WI38 (cell line): ENCODE measurements at regions not wholly inside any gene's neighbourhood (a gene's known extent, or its start where the extent isn't known, plus 50 kb on each side); places are given as distances from the start of the nearest gene placed in this dataset.

ENCODE experiments used
- H3K4me3 ChIP-seq: 2 replicates; pipeline ENCODE4 v1.5.1; 2011; ENCODE audit warnings: low read depth, mild to moderate bottlenecking, control low read depth, low read length
- TF ChIP-seq, protein P1 (sequence below): IDR thresholded peaks from 2 replicates; pipeline ENCODE4 v1.5.1; 2012; ENCODE audit warnings: low read depth, mild to moderate bottlenecking, control low read depth, low read length

DNA sequence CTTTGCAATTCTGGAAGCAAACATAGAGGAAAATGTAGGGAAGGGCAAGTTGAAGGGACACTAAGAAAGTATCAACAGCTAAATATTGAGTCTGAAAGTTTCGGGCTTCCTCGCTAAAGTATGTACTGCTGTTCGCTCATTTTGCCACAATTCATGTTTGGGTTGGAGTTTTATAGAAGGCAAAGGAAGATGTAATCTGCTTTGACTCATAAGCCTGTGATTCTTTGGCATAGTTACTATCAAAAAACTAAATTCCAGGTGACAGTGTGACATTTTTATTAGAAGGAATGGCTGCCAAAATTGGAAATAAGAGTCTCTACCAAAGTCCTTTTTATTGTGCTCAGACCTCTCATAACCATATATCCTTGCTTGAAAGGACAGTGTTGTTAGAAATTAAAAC is 336.7 kb upstream of the ADGRL3 start:
- TF ChIP-seq, protein P1, sequence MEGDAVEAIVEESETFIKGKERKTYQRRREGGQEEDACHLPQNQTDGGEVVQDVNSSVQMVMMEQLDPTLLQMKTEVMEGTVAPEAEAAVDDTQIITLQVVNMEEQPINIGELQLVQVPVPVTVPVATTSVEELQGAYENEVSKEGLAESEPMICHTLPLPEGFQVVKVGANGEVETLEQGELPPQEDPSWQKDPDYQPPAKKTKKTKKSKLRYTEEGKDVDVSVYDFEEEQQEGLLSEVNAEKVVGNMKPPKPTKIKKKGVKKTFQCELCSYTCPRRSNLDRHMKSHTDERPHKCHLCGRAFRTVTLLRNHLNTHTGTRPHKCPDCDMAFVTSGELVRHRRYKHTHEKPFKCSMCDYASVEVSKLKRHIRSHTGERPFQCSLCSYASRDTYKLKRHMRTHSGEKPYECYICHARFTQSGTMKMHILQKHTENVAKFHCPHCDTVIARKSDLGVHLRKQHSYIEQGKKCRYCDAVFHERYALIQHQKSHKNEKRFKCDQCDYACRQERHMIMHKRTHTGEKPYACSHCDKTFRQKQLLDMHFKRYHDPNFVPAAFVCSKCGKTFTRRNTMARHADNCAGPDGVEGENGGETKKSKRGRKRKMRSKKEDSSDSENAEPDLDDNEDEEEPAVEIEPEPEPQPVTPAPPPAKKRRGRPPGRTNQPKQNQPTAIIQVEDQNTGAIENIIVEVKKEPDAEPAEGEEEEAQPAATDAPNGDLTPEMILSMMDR: no peak
- H3K4me3 ChIP-seq: no peak overlapping the region

DNA sequence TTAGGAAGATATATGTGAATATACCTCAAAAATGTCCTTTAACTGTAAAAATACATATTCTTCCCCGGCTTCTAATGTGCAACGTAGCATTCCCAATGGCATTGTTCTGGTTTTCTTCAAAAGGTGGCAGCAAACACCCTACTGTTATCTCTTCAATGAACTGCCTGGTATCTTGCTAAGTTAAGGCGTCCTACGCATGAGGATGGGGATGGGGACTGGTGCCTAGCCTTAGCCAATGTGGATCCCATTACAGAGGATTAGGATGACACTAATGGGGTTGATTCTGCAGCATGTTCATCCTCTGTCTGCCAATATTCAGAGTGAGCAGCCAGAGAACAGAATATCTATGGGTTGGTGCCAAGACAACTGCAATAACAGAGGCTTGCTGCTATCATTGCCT is 334.9 kb upstream of the ADGRL3 start:
- TF ChIP-seq, protein P1: no peak
- H3K4me3 ChIP-seq: no peak overlapping the region

DNA sequence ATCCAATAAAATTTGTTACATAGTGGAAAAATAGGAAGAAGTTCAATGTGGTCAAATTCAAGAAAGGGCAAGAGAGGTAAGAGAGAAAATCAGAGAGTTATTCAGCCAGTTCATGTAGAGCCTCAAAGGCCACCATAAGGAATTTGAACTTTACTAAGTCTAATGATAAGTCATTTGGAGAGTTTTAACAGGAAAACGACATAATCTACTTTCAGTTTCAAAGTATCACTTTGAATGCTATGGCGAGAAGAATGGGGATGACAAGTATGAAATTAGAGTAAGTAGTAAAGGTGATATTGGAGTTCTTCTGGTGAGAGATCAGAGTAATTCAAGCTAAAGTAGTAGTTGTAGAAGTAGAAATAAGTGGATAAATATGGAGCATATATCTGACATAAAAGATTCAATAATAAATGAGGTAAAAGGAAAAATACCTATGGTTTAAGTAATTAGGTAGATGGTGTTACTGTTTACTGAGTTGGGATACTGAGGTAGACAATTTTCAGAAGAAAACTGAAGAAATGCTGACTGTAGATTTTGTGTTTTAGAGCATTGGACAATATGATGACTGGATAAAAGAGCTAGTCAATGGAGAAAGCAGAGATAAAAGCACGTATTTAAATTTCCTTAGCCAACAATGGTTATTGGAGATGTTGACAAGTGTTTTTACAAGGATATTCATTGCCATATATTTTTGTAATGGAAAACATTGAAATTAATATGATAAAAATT is 331.7 kb upstream of the ADGRL3 start:
- H3K4me3 ChIP-seq: no peak overlapping the region
- TF ChIP-seq, protein P1: no peak

DNA sequence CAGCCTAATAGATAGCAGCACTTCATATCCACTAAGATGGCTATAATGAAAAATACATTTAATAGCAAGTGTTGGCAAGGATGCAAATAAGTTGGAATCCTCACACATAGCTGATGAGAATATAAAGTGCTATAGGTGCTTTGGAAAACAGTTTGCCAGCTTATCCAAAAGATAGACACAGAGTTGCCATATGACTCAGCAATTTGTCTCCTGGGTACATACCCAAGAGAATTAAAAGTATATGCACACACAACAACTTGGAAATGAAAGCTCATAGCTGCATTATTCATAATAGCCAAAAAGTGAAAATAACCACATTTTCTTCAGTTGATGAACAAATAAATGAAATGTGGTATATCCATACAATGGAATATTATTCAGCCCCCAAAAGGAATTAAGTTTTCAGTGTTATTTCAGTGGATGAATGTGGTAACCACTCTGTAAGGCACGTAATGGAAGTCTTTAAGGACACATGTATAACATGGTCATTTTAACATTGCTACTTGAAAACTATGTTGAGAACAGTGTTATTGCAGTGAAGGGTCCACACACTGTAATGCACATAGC is 320.9 kb upstream of the ADGRL3 start:
- TF ChIP-seq, protein P1: no peak
- H3K4me3 ChIP-seq: no peak overlapping the region

DNA sequence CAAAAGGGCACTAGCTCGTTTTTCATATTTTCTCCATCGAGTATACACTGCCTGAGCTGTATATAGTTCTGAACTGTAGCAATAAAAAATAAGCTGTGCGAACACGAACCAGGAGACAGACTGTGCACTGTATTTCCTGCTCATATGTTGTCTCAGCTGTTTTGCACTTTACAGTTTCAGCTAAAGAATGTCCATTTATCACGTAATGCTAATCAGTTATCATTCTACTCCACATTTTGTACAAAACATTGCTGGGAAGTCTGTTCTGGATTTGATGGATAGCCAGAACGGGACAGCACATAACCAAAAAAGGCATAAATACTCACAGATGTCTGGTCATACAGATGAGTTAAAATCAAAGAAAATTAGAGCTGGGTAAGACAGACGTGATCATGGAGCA is 315.5 kb upstream of the ADGRL3 start:
- TF ChIP-seq, protein P1: no peak
- H3K4me3 ChIP-seq: no peak overlapping the region

DNA sequence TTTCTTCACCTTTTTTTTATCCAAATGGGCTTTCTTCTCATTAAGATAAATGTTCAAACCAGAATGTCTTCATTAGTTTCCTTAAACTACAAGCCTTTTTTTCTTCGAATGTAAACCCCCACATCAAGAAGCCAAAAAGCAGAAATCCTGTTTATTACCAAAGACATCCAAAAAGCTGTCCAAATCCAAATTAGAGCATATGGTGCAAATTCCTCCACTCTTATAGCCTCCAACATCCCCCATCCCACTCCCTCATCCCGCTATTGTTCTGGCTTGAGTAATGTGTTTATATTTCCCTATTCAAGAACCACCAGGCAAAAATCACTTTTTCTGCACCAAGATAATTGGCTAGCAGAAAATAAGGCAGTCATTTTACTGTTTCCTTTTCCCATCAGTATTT is 315.1 kb upstream of the ADGRL3 start:
- no peak overlapping the region for H3K4me3 ChIP-seq
- TF ChIP-seq, protein P1: no peak

DNA sequence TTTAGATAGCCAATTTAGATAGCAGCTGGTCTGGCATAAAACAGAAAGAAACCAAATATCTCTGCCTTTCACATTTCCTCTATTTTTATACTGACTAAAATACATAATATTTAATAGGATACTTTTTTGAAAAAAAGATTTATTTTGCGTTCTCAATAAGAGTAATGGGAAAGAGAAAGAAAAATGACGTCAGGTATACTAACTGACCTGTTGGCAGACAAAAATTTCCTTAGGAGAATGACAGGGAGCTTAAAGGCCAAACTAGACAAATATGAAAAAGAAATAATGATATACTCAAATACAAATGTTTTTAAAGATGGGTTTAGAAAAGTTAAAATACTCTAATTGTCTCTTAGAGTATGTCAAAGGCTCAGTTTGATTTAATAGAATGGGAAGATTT is 309.4 kb upstream of the ADGRL3 start:
- TF ChIP-seq, protein P1: no peak

More for the DNA sequence above, 309.4 kb upstream of the ADGRL3 start:
- H3K4me3 ChIP-seq: no peak overlapping the region
